Neural progenitor cell (in vitro differentiated cells): ENCODE measurements at regions not wholly inside any gene's neighbourhood (a gene's known extent, or its start where the extent isn't known, plus 50 kb on each side); places are given as distances from the start of the nearest gene placed in this dataset.
A peak's percentile ranks its signal among the peaks of the same experiment; 100 is the strongest.
"Not testable (repeated sequence)": the region's sequence is repeated elsewhere in the genome, so short reads cannot be mapped to it uniquely, and the experiment has no call there.

Experiments
- DNase-seq: peaks from one replicate; pipeline ENCODE4 v3.0.0-alpha.2; 2016; ENCODE audit warnings: low spot score
- H2AFZ ChIP-seq: fragments of 200-600 bp; sonication (generic); replicated peaks from 2 replicates; pipeline ENCODE4 v1.6.1; 2016; ENCODE audit warnings: antibody characterized with exemption
- H3F3A ChIP-seq: fragments of 200-600 bp; sonication (generic); 2 replicates; pipeline ENCODE4 v1.6.1; 2016; ENCODE audit warnings: antibody characterized with exemption, low read depth
- H3K27ac ChIP-seq: fragments of 200-600 bp; sonication (generic); 2 replicates; pipeline ENCODE4 v1.5.1; 2016; ENCODE audit warnings: mild to moderate bottlenecking
- H3K27me3 ChIP-seq: fragments of 200-600 bp; sonication (generic); 2 replicates; pipeline ENCODE4 v1.6.1; 2016; ENCODE audit warnings: mild to moderate bottlenecking, moderate library complexity
- H3K36me3 ChIP-seq: fragments of 200-600 bp; sonication (generic); 2 replicates; pipeline ENCODE4 v1.5.1; 2016
- H3K4me1 ChIP-seq: fragments of 200-600 bp; sonication (generic); 2 replicates; pipeline ENCODE4 v1.6.1; 2016; ENCODE audit warnings: mixed run types
- H3K4me2 ChIP-seq: fragments of 200-600 bp; sonication (generic); 2 replicates; pipeline ENCODE4 v1.6.1; 2016
- H3K4me3 ChIP-seq: fragments of 200-600 bp; sonication (generic); 2 replicates; pipeline ENCODE4 v1.5.1; 2016
- H3K79me2 ChIP-seq: fragments of 200-600 bp; sonication (generic); 2 replicates; pipeline ENCODE4 v1.6.1; 2016; ENCODE audit warnings: low read depth
- H3K9ac ChIP-seq: fragments of 200-600 bp; sonication (generic); 2 replicates; pipeline ENCODE4 v1.6.1; 2016
- H3K9me3 ChIP-seq: fragments of 200-600 bp; sonication (generic); 2 replicates; pipeline ENCODE4 v1.5.1; 2016; ENCODE audit warnings: low read depth
- H4K20me1 ChIP-seq: fragments of 200-600 bp; sonication (generic); 2 replicates; pipeline ENCODE4 v1.6.1; 2016; ENCODE audit warnings: low read depth
- H3K27ac Mint-ChIP-seq: 3 replicates; pipeline ENCODE4 v1.8.0; 2021; ENCODE audit warnings: mixed read lengths
- H3K27me3 Mint-ChIP-seq: 2 replicates; pipeline ENCODE4 v1.8.0; 2022; ENCODE audit warnings: low read depth, mild to moderate bottlenecking, inconsistent platforms, moderate library complexity, mixed read lengths; ENCODE audit not compliant: insufficient read depth
- H3K36me3 Mint-ChIP-seq: 3 replicates; pipeline ENCODE4 v1.8.0; 2021; ENCODE audit warnings: mixed read lengths
- H3K4me1 Mint-ChIP-seq: 3 replicates; pipeline ENCODE4 v1.8.0; 2021; ENCODE audit warnings: mixed read lengths
- H3K4me3 Mint-ChIP-seq: 3 replicates; pipeline ENCODE4 v1.8.0; 2021; ENCODE audit warnings: mild to moderate bottlenecking, moderate library complexity, mixed read lengths
- H3K9me3 Mint-ChIP-seq: 3 replicates; pipeline ENCODE4 v1.8.0; 2020; ENCODE audit warnings: mixed read lengths
- EZH2 ChIP-seq: fragments of 200-600 bp; sonication (generic); IDR thresholded peaks from 2 replicates; pipeline ENCODE4 v1.6.1; 2017; ENCODE audit warnings: antibody characterized with exemption, mild to moderate bottlenecking, moderate library complexity
- EZH2phosphoT487 ChIP-seq: fragments of 200-600 bp; sonication (generic); IDR thresholded peaks from 2 replicates; pipeline ENCODE4 v1.6.1; 2017; ENCODE audit warnings: antibody characterized with exemption
- TF ChIP-seq, protein P1 (sequence below): fragments of 200-600 bp; sonication (generic); IDR thresholded peaks from 2 replicates; pipeline ENCODE4 v1.5.1; 2017; ENCODE audit warnings: antibody characterized with exemption, mild to moderate bottlenecking

DNA sequence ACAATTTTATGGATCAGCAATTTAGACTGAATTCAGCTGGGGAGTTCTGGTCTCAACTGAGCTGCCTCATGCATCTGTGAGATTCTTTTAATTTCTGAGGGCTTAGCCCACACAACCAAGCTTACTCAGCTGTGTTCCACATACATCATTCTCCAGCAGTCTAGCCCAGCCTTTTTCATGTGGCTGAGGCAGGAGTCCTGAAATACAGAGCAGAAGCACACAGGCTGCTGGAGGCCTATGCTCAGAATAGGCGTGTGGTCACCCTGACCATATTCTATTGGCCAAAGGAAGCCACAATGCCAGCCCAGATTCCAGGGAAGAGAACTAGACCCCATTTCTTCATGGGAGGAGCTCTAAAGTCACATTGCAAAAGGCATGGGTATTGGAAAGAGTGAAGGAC is 72.3 kb upstream of the DHRS4 start:
- no peak overlapping the region for H2AFZ ChIP-seq

GRCh38 chr14:23883684-23884540 is 69.7 kb upstream of the DHRS4 start:
- H3K79me2 ChIP-seq: no peaks in the 10 kb centered on the region
- Mint-ChIP-seq H3K4me1 (peaks cover 13% of the 10 kb centered on the region), H3K4me3 (no peak overlapping the region), H3K9me3 (peaks cover 7% of the 10 kb centered on the region), H3K27me3 (no peaks in the 10 kb centered on the region), H3K36me3 (no peaks in the 10 kb centered on the region), H3K27ac (peak overlapping the region; percentile 3)
- no peaks in the 10 kb centered on the region for H3F3A ChIP-seq
- H3K4me3 ChIP-seq: no peak overlapping the region
- H3K4me1 ChIP-seq: no peaks in the 10 kb centered on the region
- H3K27ac ChIP-seq: no peak overlapping the region
- no peak overlapping the region for H2AFZ ChIP-seq
- no peaks in the 10 kb centered on the region for H4K20me1 ChIP-seq
- no peaks in the 10 kb centered on the region for H3K27me3 ChIP-seq
- no peaks in the 10 kb centered on the region for H3K36me3 ChIP-seq
- TF ChIP-seq EZH2phosphoT487 (no peak), EZH2 (no peak)
- H3K9me3 ChIP-seq: peaks cover 42% of the 10 kb centered on the region
- DNase-seq: no peak
- no peak overlapping the region for H3K9ac ChIP-seq
- no peak overlapping the region for H3K4me2 ChIP-seq

More for the DNA sequence above, 72.3 kb upstream of the DHRS4 start:
- Mint-ChIP-seq H3K27ac (no peak overlapping the region), H3K4me1 (peaks cover 13% of the 10 kb centered on the region), H3K27me3 (no peaks in the 10 kb centered on the region), H3K9me3 (no peaks in the 10 kb centered on the region), H3K4me3 (no peak overlapping the region), H3K36me3 (no peaks in the 10 kb centered on the region)
- Histone ChIP-seq H3K4me2 (no peak overlapping the region), H4K20me1 (no peaks in the 10 kb centered on the region), H3K9ac (no peak overlapping the region), H3K4me3 (no peak overlapping the region), H3F3A (no peaks in the 10 kb centered on the region), H3K36me3 (no peaks in the 10 kb centered on the region), H3K27ac (no peak overlapping the region), H3K9me3 (peaks cover 17% of the 10 kb centered on the region), H3K27me3 (no peaks in the 10 kb centered on the region), H3K4me1 (no peaks in the 10 kb centered on the region), H3K79me2 (no peaks in the 10 kb centered on the region)
- no peak for TF ChIP-seq EZH2
- TF ChIP-seq, protein P1, sequence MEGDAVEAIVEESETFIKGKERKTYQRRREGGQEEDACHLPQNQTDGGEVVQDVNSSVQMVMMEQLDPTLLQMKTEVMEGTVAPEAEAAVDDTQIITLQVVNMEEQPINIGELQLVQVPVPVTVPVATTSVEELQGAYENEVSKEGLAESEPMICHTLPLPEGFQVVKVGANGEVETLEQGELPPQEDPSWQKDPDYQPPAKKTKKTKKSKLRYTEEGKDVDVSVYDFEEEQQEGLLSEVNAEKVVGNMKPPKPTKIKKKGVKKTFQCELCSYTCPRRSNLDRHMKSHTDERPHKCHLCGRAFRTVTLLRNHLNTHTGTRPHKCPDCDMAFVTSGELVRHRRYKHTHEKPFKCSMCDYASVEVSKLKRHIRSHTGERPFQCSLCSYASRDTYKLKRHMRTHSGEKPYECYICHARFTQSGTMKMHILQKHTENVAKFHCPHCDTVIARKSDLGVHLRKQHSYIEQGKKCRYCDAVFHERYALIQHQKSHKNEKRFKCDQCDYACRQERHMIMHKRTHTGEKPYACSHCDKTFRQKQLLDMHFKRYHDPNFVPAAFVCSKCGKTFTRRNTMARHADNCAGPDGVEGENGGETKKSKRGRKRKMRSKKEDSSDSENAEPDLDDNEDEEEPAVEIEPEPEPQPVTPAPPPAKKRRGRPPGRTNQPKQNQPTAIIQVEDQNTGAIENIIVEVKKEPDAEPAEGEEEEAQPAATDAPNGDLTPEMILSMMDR: no peak
- no peak for TF ChIP-seq EZH2phosphoT487
- no peak for DNase-seq

DNA sequence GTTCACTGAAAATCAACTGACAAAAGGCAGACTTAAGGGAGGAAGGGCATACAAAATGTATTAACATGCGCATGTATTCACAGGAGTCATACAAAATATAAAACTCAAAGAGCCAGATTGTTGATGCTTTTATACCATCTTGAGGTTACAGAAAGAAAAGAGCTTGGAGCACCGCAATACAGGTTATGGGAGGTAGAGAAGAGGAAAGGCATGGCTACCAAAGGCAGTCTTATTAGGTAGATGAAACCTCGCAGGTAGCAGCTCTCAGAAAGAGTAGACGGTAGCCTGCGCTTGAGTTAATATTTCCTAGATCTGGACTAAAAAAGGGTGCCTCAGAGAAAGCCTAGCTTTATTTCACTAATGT is 69.0 kb upstream of the DHRS4 start:
- H3K9me3 Mint-ChIP-seq: peaks cover 7% of the 10 kb centered on the region
- Histone ChIP-seq H2AFZ (no peak overlapping the region), H3K27me3 (no peaks in the 10 kb centered on the region), H4K20me1 (no peaks in the 10 kb centered on the region), H3K36me3 (no peaks in the 10 kb centered on the region), H3K4me1 (no peaks in the 10 kb centered on the region), H3K79me2 (no peaks in the 10 kb centered on the region), H3K9me3 (peaks cover 43% of the 10 kb centered on the region), H3K27ac (no peak overlapping the region), H3F3A (no peaks in the 10 kb centered on the region), H3K4me2 (no peak overlapping the region), H3K4me3 (no peak overlapping the region), H3K9ac (no peak overlapping the region)
- no peaks in the 10 kb centered on the region for H3K36me3 Mint-ChIP-seq
- no peak overlapping the region for H3K27ac Mint-ChIP-seq
- H3K4me1 Mint-ChIP-seq: peaks cover 13% of the 10 kb centered on the region
- no peak for DNase-seq
- H3K27me3 Mint-ChIP-seq: no peaks in the 10 kb centered on the region
- no peak overlapping the region for H3K4me3 Mint-ChIP-seq
- TF ChIP-seq, protein P1: no peak
- no peak for TF ChIP-seq EZH2phosphoT487
- TF ChIP-seq EZH2: no peak

DNA sequence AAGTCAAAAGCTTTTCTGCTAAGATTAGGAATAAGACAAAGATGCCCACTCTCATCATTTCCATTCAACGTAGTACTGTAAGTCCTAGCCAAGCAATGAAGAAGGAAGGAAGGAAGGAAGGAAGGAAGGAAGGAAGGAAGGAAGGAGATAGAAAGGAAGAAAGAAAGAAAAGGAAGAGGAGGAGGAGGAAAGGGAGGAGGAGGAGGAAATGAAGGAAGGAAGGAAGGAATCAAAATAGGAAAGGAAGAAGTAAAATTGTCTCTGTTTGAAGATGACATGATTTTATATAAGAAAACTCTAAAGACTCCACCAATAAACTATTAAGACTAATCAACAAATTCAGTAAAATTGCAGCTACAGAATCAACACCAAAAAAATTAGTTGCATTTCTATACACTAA is 66.0 kb upstream of the DHRS4 start:
- H3K4me3 ChIP-seq: no peak overlapping the region
- H2AFZ ChIP-seq: no peak overlapping the region
- H4K20me1 ChIP-seq: no peaks in the 10 kb centered on the region
- no peak overlapping the region for H3K4me2 ChIP-seq
- Mint-ChIP-seq H3K9me3 (peaks cover 7% of the 10 kb centered on the region), H3K4me3 (no peak overlapping the region), H3K27me3 (peaks cover 2% of the 10 kb centered on the region), H3K4me1 (peaks cover 13% of the 10 kb centered on the region), H3K27ac (no peak overlapping the region), H3K36me3 (no peaks in the 10 kb centered on the region)
- TF ChIP-seq EZH2phosphoT487 (no peak), EZH2 (no peak)
- TF ChIP-seq, protein P1: no peak
- no peaks in the 10 kb centered on the region for H3K27me3 ChIP-seq
- DNase-seq: no peak
- no peaks in the 10 kb centered on the region for H3K36me3 ChIP-seq
- no peak overlapping the region for H3K9ac ChIP-seq
- no peak overlapping the region for H3K27ac ChIP-seq
- H3K79me2 ChIP-seq: no peaks in the 10 kb centered on the region
- no peaks in the 10 kb centered on the region for H3F3A ChIP-seq
- peaks cover 36% of the 10 kb centered on the region for H3K9me3 ChIP-seq
- H3K4me1 ChIP-seq: no peaks in the 10 kb centered on the region

DNA sequence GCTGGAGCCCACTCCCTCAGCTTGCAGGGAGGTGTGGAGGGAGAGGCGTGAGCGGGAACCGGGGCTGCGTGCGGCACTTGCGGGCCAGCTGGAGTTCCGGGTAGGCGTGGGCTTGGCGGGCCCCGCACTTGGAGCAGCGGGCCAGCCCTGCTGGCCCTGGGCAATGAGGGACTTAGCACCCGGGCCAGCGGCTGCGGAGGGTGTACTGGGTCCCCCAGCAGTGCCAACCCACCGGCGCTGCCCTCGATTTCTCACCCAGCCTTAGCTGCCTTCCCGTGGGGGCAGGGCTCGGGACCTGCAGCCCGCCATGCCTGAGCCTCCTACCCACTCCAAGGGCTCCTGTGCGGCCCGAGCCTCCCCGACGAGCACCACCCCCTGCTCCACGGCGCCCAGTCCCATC is 61.9 kb upstream of the DHRS4 start:
- H2AFZ ChIP-seq, H3K27ac ChIP-seq, DNase-seq, H3K79me2 ChIP-seq, H4K20me1 ChIP-seq, H3K4me1 ChIP-seq, H3K4me3 Mint-ChIP-seq, H3K4me1 Mint-ChIP-seq, H3K27ac Mint-ChIP-seq, H3K27me3 Mint-ChIP-seq, H3K9ac ChIP-seq, H3K4me3 ChIP-seq, H3F3A ChIP-seq, H3K27me3 ChIP-seq, H3K9me3 Mint-ChIP-seq, H3K4me2 ChIP-seq, H3K36me3 Mint-ChIP-seq, H3K36me3 ChIP-seq: not testable (repeated sequence)
- peaks cover 29% of the 10 kb centered on the region for H3K9me3 ChIP-seq
